ENCODE measurements at regions not wholly inside any gene's neighbourhood (a gene's known extent, or its start where the extent isn't known, plus 50 kb on each side); places are given as distances from the start of the nearest gene placed in this dataset.

GRCh38 chr7:41873741-41874140 lies 170.9 kb upstream of the INHBA start:
- no peak overlapping the region for H3K27ac ChIP-seq
- 55 to 58% methylated on average over 2 of the region's 2 CpGs for WGBS, 2 donors
- no peak overlapping the region for H3K4me3 ChIP-seq (replicated peaks in 1 of 3)
- TF ChIP-seq, protein P1, sequence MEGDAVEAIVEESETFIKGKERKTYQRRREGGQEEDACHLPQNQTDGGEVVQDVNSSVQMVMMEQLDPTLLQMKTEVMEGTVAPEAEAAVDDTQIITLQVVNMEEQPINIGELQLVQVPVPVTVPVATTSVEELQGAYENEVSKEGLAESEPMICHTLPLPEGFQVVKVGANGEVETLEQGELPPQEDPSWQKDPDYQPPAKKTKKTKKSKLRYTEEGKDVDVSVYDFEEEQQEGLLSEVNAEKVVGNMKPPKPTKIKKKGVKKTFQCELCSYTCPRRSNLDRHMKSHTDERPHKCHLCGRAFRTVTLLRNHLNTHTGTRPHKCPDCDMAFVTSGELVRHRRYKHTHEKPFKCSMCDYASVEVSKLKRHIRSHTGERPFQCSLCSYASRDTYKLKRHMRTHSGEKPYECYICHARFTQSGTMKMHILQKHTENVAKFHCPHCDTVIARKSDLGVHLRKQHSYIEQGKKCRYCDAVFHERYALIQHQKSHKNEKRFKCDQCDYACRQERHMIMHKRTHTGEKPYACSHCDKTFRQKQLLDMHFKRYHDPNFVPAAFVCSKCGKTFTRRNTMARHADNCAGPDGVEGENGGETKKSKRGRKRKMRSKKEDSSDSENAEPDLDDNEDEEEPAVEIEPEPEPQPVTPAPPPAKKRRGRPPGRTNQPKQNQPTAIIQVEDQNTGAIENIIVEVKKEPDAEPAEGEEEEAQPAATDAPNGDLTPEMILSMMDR (IDR thresholded peaks at IDR 0.05) = no peak
- no peak for TF ChIP-seq POLR2A (IDR thresholded peaks at IDR 0.05)
- no peak for DNase-seq
- H3K36me3 ChIP-seq = no peaks in the 10 kb centered on the region
- intact Hi-C loops (cut with DNase I) = no loop called here
- H3K9me3 ChIP-seq = no peaks in the 10 kb centered on the region
- no peaks in the 10 kb centered on the region for H3K4me1 ChIP-seq
- H3K27me3 ChIP-seq = no peaks in the 10 kb centered on the region

DNA sequence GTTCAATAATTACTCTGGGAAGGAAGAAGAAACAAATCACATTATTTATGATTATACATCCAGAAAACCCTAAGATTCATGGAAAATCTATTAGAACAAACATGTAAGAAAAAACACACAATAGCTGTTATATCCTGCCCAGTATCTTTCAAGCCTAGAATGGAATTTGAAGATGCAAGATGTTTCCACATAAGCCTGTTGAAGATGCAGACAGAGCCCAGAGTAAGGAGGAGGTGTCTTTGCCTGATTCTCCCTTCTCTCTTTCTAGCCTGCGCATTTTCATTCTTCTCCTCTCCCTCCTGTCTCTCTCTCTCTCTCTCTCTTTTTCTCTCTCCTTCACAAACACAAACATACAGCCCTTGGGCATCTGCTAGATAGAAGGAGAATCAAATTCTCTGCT lies 170.1 kb upstream of the INHBA start:
- no peaks in the 10 kb centered on the region for H3K36me3 ChIP-seq
- no peak overlapping the region for H3K27ac ChIP-seq
- intact Hi-C loops (cut with DNase I) = no loop called here
- 88 to 90% methylated on average over 1 of the region's 1 CpG for WGBS, 2 donors
- no peaks in the 10 kb centered on the region for H3K27me3 ChIP-seq
- H3K9me3 ChIP-seq = no peaks in the 10 kb centered on the region
- no peak overlapping the region for H3K4me3 ChIP-seq (replicated peaks in 1 of 3)
- H3K4me1 ChIP-seq = no peaks in the 10 kb centered on the region
- no peak for DNase-seq
- no peak for TF ChIP-seq POLR2A (IDR thresholded peaks at IDR 0.05)
- TF ChIP-seq, protein P1 (IDR thresholded peaks at IDR 0.05) = no peak

- H3K4me3 ChIP-seq (replicated peaks in 1 of 3) = no peak overlapping the region
- H3K9me3 ChIP-seq = no peaks in the 10 kb centered on the region
- no peaks in the 10 kb centered on the region for H3K4me1 ChIP-seq
- DNase-seq = no peak
- H3K27ac ChIP-seq = no peak overlapping the region
- WGBS, 2 donors = 81 to 88% methylated on average over 1 of the region's 1 CpG
- no peaks in the 10 kb centered on the region for H3K36me3 ChIP-seq
- intact Hi-C loops (cut with DNase I) = no loop called here
- H3K27me3 ChIP-seq = no peaks in the 10 kb centered on the region
- no peak for TF ChIP-seq POLR2A (IDR thresholded peaks at IDR 0.05)
- TF ChIP-seq, protein P1 (IDR thresholded peaks at IDR 0.05) = no peak
Measured at GRCh38 chr7:41870461-41871138, 167.7 kb upstream of the INHBA start.

- H3K4me3 ChIP-seq (replicated peaks in 1 of 3) = no peak overlapping the region
- intact Hi-C loops (cut with DNase I) = no loop called here
Measured at GRCh38 chr7:41869997-41870396, 167.1 kb upstream of the INHBA start.

GRCh38 chr7:41869596-41869995 lies 166.7 kb upstream of the INHBA start:
- WGBS, 2 donors = 78 to 80% methylated on average over 3 of the region's 3 CpGs

More at GRCh38 chr7:41869997-41870396, 167.1 kb upstream of the INHBA start:
- H3K36me3 ChIP-seq = no peaks in the 10 kb centered on the region
- no peaks in the 10 kb centered on the region for H3K4me1 ChIP-seq
- H3K27ac ChIP-seq = no peak overlapping the region
- DNase-seq = no peak
- H3K27me3 ChIP-seq = no peaks in the 10 kb centered on the region
- H3K9me3 ChIP-seq = no peaks in the 10 kb centered on the region
- no peak for TF ChIP-seq POLR2A (IDR thresholded peaks at IDR 0.05)
- 48 to 72% methylated on average over 4 of the region's 4 CpGs for WGBS, 2 donors

More at GRCh38 chr7:41869596-41869995, 166.7 kb upstream of the INHBA start:
- no peak for DNase-seq
- H3K9me3 ChIP-seq = no peaks in the 10 kb centered on the region
- H3K36me3 ChIP-seq = no peaks in the 10 kb centered on the region
- TF ChIP-seq, protein P1 (IDR thresholded peaks at IDR 0.05) = no peak
- no peak for TF ChIP-seq POLR2A (IDR thresholded peaks at IDR 0.05)
- no peaks in the 10 kb centered on the region for H3K4me1 ChIP-seq
- intact Hi-C loops (cut with DNase I) = no loop called here
- H3K27ac ChIP-seq = no peak overlapping the region
- no peaks in the 10 kb centered on the region for H3K27me3 ChIP-seq
- no peak overlapping the region for H3K4me3 ChIP-seq (replicated peaks in 1 of 3)
